ENCODE measurements at regions not wholly inside any gene's neighbourhood (a gene's known extent, or its start where the extent isn't known, plus 50 kb on each side); places are given as distances from the start of the nearest gene placed in this dataset.

GRCh38 chr7:40937879-40938278 lies 765.0 kb downstream of the INHBA start:
- H3T11ph ChIP-seq (ENCODE audit: low read length) = no peak overlapping the region

More at GRCh38 chr7:40937879-40938278, 765.0 kb downstream of the INHBA start:
- H3K27ac ChIP-seq (ENCODE audit: insufficient read length, low read depth, low read length) = no peak overlapping the region
- Mint-ChIP-seq H3K27me3 (ENCODE audit: low read depth) (peaks cover 2% of the 10 kb centered on the region; the same call in 1 of the 2 replicates), H3K9me3 (peaks cover 7% of the 10 kb centered on the region in 2 experiments; a peak in 4 of 5 replicates), H3K4me3 (no peak overlapping the region), H3K27ac (no peak overlapping the region; a peak in 1 of 7 replicates), H3K36me3 (ENCODE audit: insufficient read depth in 1 of 3, low read depth in 3 of 3) (peaks cover 0 to 7% (median 0%) of the 10 kb centered on the region in 3 experiments; a peak in 2 of 7 replicates), H3K4me1 (peaks cover 0 to 6% of the 10 kb centered on the region in 2 experiments; a peak in 2 of 4 replicates)
- H3K4me1 ChIP-seq (ENCODE audit: insufficient read depth, low read length) = no peaks in the 10 kb centered on the region
- TF ChIP-seq, protein P1, sequence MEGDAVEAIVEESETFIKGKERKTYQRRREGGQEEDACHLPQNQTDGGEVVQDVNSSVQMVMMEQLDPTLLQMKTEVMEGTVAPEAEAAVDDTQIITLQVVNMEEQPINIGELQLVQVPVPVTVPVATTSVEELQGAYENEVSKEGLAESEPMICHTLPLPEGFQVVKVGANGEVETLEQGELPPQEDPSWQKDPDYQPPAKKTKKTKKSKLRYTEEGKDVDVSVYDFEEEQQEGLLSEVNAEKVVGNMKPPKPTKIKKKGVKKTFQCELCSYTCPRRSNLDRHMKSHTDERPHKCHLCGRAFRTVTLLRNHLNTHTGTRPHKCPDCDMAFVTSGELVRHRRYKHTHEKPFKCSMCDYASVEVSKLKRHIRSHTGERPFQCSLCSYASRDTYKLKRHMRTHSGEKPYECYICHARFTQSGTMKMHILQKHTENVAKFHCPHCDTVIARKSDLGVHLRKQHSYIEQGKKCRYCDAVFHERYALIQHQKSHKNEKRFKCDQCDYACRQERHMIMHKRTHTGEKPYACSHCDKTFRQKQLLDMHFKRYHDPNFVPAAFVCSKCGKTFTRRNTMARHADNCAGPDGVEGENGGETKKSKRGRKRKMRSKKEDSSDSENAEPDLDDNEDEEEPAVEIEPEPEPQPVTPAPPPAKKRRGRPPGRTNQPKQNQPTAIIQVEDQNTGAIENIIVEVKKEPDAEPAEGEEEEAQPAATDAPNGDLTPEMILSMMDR (conservative IDR thresholded peaks at IDR 0.05) = no peak
- no peaks in the 10 kb centered on the region for H3K27me3 ChIP-seq (ENCODE audit: insufficient read depth, low read length)
- no peaks in the 10 kb centered on the region for H3K9me3 ChIP-seq (ENCODE audit: control insufficient read depth, low read depth, low read length)
- no peak overlapping the region for H2BK20ac ChIP-seq (ENCODE audit: low read depth, low read length, poor library complexity, severe bottlenecking)
- H4K5ac ChIP-seq (ENCODE audit: insufficient read length, low read depth, low read length) = no peak overlapping the region
- H2BK5ac ChIP-seq (ENCODE audit: insufficient read length, low read length) = no peak overlapping the region
- WGBS (ENCODE audit: extremely low coverage, insufficient read length, low lambda C conversion rate) = no CpG with 5 or more reads among the region's 2 CpGs
- no peak overlapping the region for H4K91ac ChIP-seq (ENCODE audit: insufficient read length, low read depth, low read length)
- no peak overlapping the region for H3K4ac ChIP-seq (ENCODE audit: low read depth, low read length)
- H4K8ac ChIP-seq (replicated peaks; ENCODE audit: insufficient read length, low read depth, low read length) = no peak overlapping the region
- H3K14ac ChIP-seq (ENCODE audit: insufficient read depth, low read length) = no peak overlapping the region
- no peaks in the 10 kb centered on the region for H3K79me2 ChIP-seq (ENCODE audit: insufficient read depth, low read length)
- H4K20me1 ChIP-seq (ENCODE audit: control insufficient read depth, insufficient read depth, insufficient read length) = no peaks in the 10 kb centered on the region
- no peak overlapping the region for H2BK15ac ChIP-seq (ENCODE audit: low read depth, low read length)
- no peaks in the 10 kb centered on the region for H3K79me1 ChIP-seq (ENCODE audit: insufficient read depth, low read depth, low read length, poor library complexity, severe bottlenecking)
- H3K23ac ChIP-seq (ENCODE audit: insufficient read length, low read depth, low read length) = no peak overlapping the region
- H2AFZ ChIP-seq (ENCODE audit: low read length) = no peak overlapping the region
- H2BK12ac ChIP-seq (ENCODE audit: insufficient read length, low read depth, low read length) = no peak overlapping the region
- no peak overlapping the region for H3K56ac ChIP-seq (ENCODE audit: insufficient read length, low read depth, low read length)
- H2BK120ac ChIP-seq (ENCODE audit: low read depth, low read length, poor library complexity, severe bottlenecking) = no peak overlapping the region
- H2AK5ac ChIP-seq (ENCODE audit: insufficient read length, low read length) = no peak overlapping the region
- H3K4me2 ChIP-seq (ENCODE audit: insufficient read depth, insufficient read length, low read length) = no peak overlapping the region
- H3K23me2 ChIP-seq (ENCODE audit: insufficient read length, low read depth, low read length, poor library complexity, severe bottlenecking) = no peaks in the 10 kb centered on the region
- peak; percentile 30 for DNase-seq
- no peak overlapping the region for H3K18ac ChIP-seq (ENCODE audit: insufficient read length, low read depth, low read length)
- H3K9ac ChIP-seq (ENCODE audit: extremely low read depth, insufficient read length, low read length) = no peak overlapping the region

Data from H9 (cell line).